Transverse colon (tissue), 4 donors: ENCODE measurements at regions not wholly inside any gene's neighbourhood (a gene's known extent, or its start where the extent isn't known, plus 50 kb on each side); places are given as distances from the start of the nearest gene placed in this dataset.

Experiments used
- POLR2A ChIP-seq: fragments of 450-650 bp; IDR thresholded peaks from one replicate; pipeline ENCODE4 v1.6.1; 2016; ENCODE audit warnings: antibody characterized with exemption, mild to moderate bottlenecking, moderate library complexity
- POLR2AphosphoS5 ChIP-seq, 3 donors: sonication (generic); formaldehyde crosslinking; IDR thresholded peaks; one replicate each; pipeline ENCODE4 v1.6.1; 2016; ENCODE audit warnings: antibody characterized with exemption in 3 of 3
- TF ChIP-seq, protein P1 (sequence below), 5 experiments: fragments of 200-600 bp in 3 of 5; fragments of 450-650 bp in 2 of 5; sonication (generic) in 3 of 5; IDR thresholded peaks; 1 replicate in 2 of 5; 2 replicates in 3 of 5; pipeline ENCODE4 v1.5.1; 2016 to 2017; ENCODE audit warnings: antibody characterized with exemption in 5 of 5, inconsistent platforms in 3 of 5, mild to moderate bottlenecking in 2 of 5, moderate library complexity in 1 of 5

DNA sequence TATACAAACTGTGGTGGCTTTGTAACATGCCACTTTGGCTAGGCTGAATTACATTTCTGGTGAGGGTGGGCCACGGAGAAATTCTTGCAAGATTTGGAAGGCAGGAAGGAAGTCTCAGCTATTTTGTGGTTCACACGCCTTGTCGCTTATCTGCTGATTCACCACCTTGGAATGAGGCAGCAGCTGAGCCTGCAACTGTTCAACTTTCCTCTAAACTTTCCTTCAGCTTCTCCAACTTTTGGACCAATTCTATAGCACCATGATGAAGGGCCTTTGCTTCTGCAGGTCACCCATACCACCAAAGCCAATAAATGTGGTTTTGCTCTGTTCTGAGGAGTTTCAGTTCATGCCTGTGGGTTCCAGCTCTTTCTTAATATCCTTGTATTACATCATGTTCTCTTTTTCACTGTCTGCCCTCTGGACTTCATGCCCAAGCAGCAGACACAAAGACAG is 337.6 kb upstream of the SNX7 start:
- TF ChIP-seq, protein P1, sequence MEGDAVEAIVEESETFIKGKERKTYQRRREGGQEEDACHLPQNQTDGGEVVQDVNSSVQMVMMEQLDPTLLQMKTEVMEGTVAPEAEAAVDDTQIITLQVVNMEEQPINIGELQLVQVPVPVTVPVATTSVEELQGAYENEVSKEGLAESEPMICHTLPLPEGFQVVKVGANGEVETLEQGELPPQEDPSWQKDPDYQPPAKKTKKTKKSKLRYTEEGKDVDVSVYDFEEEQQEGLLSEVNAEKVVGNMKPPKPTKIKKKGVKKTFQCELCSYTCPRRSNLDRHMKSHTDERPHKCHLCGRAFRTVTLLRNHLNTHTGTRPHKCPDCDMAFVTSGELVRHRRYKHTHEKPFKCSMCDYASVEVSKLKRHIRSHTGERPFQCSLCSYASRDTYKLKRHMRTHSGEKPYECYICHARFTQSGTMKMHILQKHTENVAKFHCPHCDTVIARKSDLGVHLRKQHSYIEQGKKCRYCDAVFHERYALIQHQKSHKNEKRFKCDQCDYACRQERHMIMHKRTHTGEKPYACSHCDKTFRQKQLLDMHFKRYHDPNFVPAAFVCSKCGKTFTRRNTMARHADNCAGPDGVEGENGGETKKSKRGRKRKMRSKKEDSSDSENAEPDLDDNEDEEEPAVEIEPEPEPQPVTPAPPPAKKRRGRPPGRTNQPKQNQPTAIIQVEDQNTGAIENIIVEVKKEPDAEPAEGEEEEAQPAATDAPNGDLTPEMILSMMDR (IDR thresholded peaks at IDR 0.05) = no peak
- TF ChIP-seq POLR2A (no peak), POLR2AphosphoS5 (IDR thresholded peaks at IDR 0.05) (no peak)
